Mesenchymal stem cell (in vitro differentiated cells and primary cell): ENCODE measurements at regions not wholly inside any gene's neighbourhood (a gene's known extent, or its start where the extent isn't known, plus 50 kb on each side); places are given as distances from the start of the nearest gene placed in this dataset.
A peak's percentile ranks its signal among the peaks of the same experiment; 100 is the strongest.

ENCODE experiments used
- DNase-seq: peaks from one replicate; pipeline ENCODE4 v3.0.0-alpha.2; 2013
- H2AFZ ChIP-seq: one replicate; pipeline ENCODE4 v1.6.1; 2013; ENCODE audit warnings: low read depth, mild to moderate bottlenecking, control low read depth, inconsistent platforms, low read length, moderate library complexity
- H2AK5ac ChIP-seq: 2 replicates; pipeline ENCODE4 v1.6.1; 2013; ENCODE audit warnings: low read length, moderate library complexity, mild to moderate bottlenecking, inconsistent platforms; ENCODE audit not compliant: severe bottlenecking
- H2BK120ac ChIP-seq: one replicate; pipeline ENCODE4 v1.6.1; 2013; ENCODE audit warnings: low read depth, mild to moderate bottlenecking, inconsistent platforms, low read length, moderate library complexity
- H2BK12ac ChIP-seq, 2 experiments: one replicate each; pipeline ENCODE4 v1.6.1; 2013; ENCODE audit warnings: inconsistent platforms in 2 of 2, low read length in 2 of 2, mild to moderate bottlenecking in 2 of 2, moderate library complexity in 2 of 2, control low read depth in 1 of 2
- H2BK15ac ChIP-seq: one replicate; pipeline ENCODE4 v1.6.1; 2013; ENCODE audit warnings: mild to moderate bottlenecking, low read depth, inconsistent platforms; ENCODE audit not compliant: poor library complexity, severe bottlenecking
- H2BK5ac ChIP-seq: 2 replicates; pipeline ENCODE4 v1.6.1; 2013; ENCODE audit warnings: low read depth, mild to moderate bottlenecking, low read length, control low read depth, inconsistent platforms; ENCODE audit not compliant: poor library complexity, severe bottlenecking
- H3K14ac ChIP-seq, 2 experiments: one replicate each; pipeline ENCODE4 v1.6.1; 2013; ENCODE audit warnings: inconsistent platforms in 2 of 2, low read length in 2 of 2, control low read depth in 1 of 2, mild to moderate bottlenecking in 1 of 2, moderate library complexity in 1 of 2
- H3K18ac ChIP-seq, 2 experiments: one replicate each; pipeline ENCODE4 v1.6.1; 2013; ENCODE audit warnings: inconsistent platforms in 2 of 2, low read length in 2 of 2, control low read depth in 1 of 2, low read depth in 1 of 2, mild to moderate bottlenecking in 1 of 2
- H3K23ac ChIP-seq, 2 experiments: one replicate each; pipeline ENCODE4 v1.6.1; 2013; ENCODE audit warnings: inconsistent platforms in 2 of 2, low read length in 2 of 2, mild to moderate bottlenecking in 2 of 2, moderate library complexity in 2 of 2, control low read depth in 1 of 2
- H3K27ac ChIP-seq: 2 replicates; pipeline ENCODE4 v1.5.1; 2013; ENCODE audit warnings: mild to moderate bottlenecking, moderate library complexity, low read length, control low read depth, inconsistent platforms; ENCODE audit not compliant: poor library complexity, severe bottlenecking
- H3K27me3 ChIP-seq, 2 experiments: 2 replicates each; pipeline versions ENCODE4 v1.6.1 to v1.7.0; 2013; ENCODE audit warnings: low read length in 2 of 2, mild to moderate bottlenecking in 2 of 2, moderate library complexity in 2 of 2, control low read depth in 1 of 2, inconsistent platforms in 1 of 2; ENCODE audit not compliant: control insufficient read depth in 1 of 2, insufficient read depth in 1 of 2
- H3K36me3 ChIP-seq, 2 experiments: 2 replicates each; pipeline versions ENCODE4 v1.6.1 to v1.7.0; 2013; ENCODE audit warnings: low read length in 2 of 2, control low read depth in 1 of 2, inconsistent platforms in 1 of 2, low read depth in 1 of 2, mild to moderate bottlenecking in 1 of 2; ENCODE audit not compliant: insufficient read depth in 2 of 2, control insufficient read depth in 1 of 2
- H3K4ac ChIP-seq, 2 experiments: one replicate each; pipeline ENCODE4 v1.6.1; 2013; ENCODE audit warnings: inconsistent platforms in 2 of 2, low read length in 2 of 2, mild to moderate bottlenecking in 2 of 2, moderate library complexity in 2 of 2, control low read depth in 1 of 2, low read depth in 1 of 2
- H3K4me1 ChIP-seq: 2 replicates; pipeline ENCODE4 v1.6.1; 2013; ENCODE audit warnings: low read depth, low read length, control low read depth; ENCODE audit not compliant: control insufficient read depth, insufficient read depth
- H3K4me2 ChIP-seq: 2 replicates; pipeline ENCODE4 v1.6.1; 2013; ENCODE audit warnings: low read length, mild to moderate bottlenecking, inconsistent platforms; ENCODE audit not compliant: poor library complexity, severe bottlenecking
- H3K4me3 ChIP-seq, 2 experiments: 2 replicates each; pipeline versions ENCODE4 v1.5.1 to v1.7.0; 2013; ENCODE audit warnings: low read length in 2 of 2, mild to moderate bottlenecking in 2 of 2, control low read depth in 1 of 2, low read depth in 1 of 2; ENCODE audit not compliant: insufficient read depth in 1 of 2
- H3K79me1 ChIP-seq: replicated peaks from 2 replicates; pipeline ENCODE4 v1.6.1; 2013; ENCODE audit warnings: mild to moderate bottlenecking, control low read depth, low read length, inconsistent platforms; ENCODE audit not compliant: poor library complexity, severe bottlenecking
- H3K9ac ChIP-seq: 2 replicates; pipeline ENCODE4 v1.7.0; 2013; ENCODE audit warnings: mild to moderate bottlenecking, low read length, moderate library complexity
- H3K9me3 ChIP-seq: 2 replicates; pipeline ENCODE4 v1.7.0; 2013; ENCODE audit warnings: mild to moderate bottlenecking, low read length; ENCODE audit not compliant: control insufficient read depth
- H4K8ac ChIP-seq: one replicate; pipeline ENCODE4 v1.6.1; 2013; ENCODE audit warnings: inconsistent platforms, mild to moderate bottlenecking, low read length, moderate library complexity
- H4K91ac ChIP-seq: one replicate; pipeline ENCODE4 v1.6.1; 2013; ENCODE audit warnings: mild to moderate bottlenecking, low read length, inconsistent platforms
- WGBS: methylation state at CpG from one replicate; pipeline ENCODE4 v1.1.7; 2013; ENCODE audit warnings: mixed read lengths; 5-methylcytosine and 5-hydroxymethylcytosine counted together

DNA sequence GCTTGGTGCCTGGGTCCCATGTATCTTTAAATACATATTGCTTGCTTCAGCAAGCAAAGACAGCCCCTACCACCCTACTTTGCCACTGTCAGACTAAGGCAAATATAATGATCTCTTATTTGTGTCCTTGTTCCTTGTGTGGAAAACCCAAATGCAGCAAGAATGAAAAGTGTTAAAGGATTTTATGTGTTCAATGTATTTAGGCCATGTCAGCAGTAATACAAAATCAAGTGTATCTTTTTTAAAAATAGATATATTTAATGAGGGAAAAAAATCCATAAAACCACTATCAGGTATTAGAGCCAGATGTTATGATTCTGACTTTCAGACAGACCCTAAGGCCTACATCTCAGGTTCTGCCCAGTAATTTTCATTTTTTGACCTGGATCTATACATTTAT is 374.5 kb downstream of the SEC14L1 start:
- Histone ChIP-seq H4K8ac (no peak overlapping the region), H3K36me3 (peaks cover 0 to 3% of the 10 kb centered on the region in 2 experiments), H2BK5ac (no peak overlapping the region), H3K9ac (no peak overlapping the region), H3K4me1 (no peaks in the 10 kb centered on the region), H3K79me1 (no peaks in the 10 kb centered on the region), H3K18ac (no peak overlapping the region), H3K14ac (no peak overlapping the region), H3K27ac (no peak overlapping the region), H2AFZ (no peak overlapping the region), H2AK5ac (no peak overlapping the region), H3K4me3 (no peak overlapping the region), H3K9me3 (peaks cover 15% of the 10 kb centered on the region), H3K23ac (no peak overlapping the region), H2BK12ac (no peak overlapping the region), H2BK120ac (no peak overlapping the region), H3K4ac (no peak overlapping the region), H3K27me3 (no peaks in the 10 kb centered on the region), H3K4me2 (no peak overlapping the region), H4K91ac (no peak overlapping the region), H2BK15ac (no peak overlapping the region)
- DNase-seq, result no peak

DNA sequence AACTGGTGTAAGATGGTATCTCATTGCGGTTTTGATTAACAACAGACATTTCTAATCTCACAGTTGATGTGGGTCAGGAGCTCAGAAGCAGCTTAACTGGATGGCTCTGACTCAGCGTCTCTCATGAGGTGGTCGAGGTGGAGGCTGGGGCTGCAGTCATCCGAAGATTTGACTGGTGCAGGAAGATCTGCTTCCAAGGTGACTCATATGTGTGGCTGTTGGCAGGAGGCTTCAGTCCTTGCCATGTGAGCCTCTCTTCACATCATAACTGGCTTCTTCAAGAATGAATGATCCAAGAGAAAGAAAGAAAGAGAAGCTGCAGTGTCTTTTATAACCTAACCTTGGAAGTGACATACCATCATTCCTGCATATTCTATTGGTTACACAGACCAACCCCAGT is 376.1 kb downstream of the SEC14L1 start:
- Histone ChIP-seq H2AK5ac (no peak overlapping the region), H3K4me1 (no peaks in the 10 kb centered on the region), H2AFZ (no peak overlapping the region), H3K14ac (no peak overlapping the region), H3K36me3 (no peaks in the 10 kb centered on the region), H3K18ac (no peak overlapping the region), H3K4ac (no peak overlapping the region), H2BK12ac (no peak overlapping the region), H2BK5ac (no peak overlapping the region), H3K79me1 (no peaks in the 10 kb centered on the region), H3K4me2 (no peak overlapping the region), H3K27me3 (no peaks in the 10 kb centered on the region), H3K9me3 (peaks cover 8% of the 10 kb centered on the region), H3K9ac (no peak overlapping the region), H4K8ac (no peak overlapping the region), H3K4me3 (no peak overlapping the region), H2BK15ac (no peak overlapping the region), H2BK120ac (no peak overlapping the region), H3K23ac (no peak overlapping the region), H4K91ac (no peak overlapping the region), H3K27ac (no peak overlapping the region)
- 43% methylated on average over 4 of the region's 4 CpGs for WGBS
- DNase-seq, result peak; percentile 45

DNA sequence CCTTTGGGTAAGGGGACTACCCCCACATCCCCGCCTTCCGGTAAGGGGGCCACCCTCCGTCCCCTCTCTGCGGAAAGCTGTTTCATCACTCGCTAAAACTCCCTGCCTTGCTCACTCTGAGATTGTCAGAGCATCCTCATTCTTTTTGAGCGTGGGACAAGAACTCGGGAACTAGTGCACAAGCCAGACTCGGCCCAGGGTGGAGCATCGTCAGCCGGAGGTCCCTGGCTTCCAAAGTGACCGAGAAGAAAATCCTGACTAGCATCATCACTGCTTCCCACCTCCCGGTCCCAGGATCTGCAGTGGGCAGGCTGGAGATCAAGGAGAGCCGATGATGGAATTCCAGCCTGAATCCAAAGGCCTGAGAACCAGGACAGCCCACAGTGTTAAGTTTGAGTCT is 380.3 kb downstream of the SEC14L1 start:
- Histone ChIP-seq H2BK12ac (no peak overlapping the region), H2AFZ (no peak overlapping the region), H3K79me1 (no peaks in the 10 kb centered on the region), H3K9me3 (peaks cover 6% of the 10 kb centered on the region), H3K18ac (no peak overlapping the region), H3K4me3 (no peak overlapping the region), H2AK5ac (no peak overlapping the region), H3K23ac (no peak overlapping the region), H4K91ac (no peak overlapping the region), H3K4ac (no peak overlapping the region), H2BK120ac (no peak overlapping the region), H3K9ac (no peak overlapping the region), H3K27me3 (peaks cover 6 to 13% of the 10 kb centered on the region in 2 experiments), H3K4me1 (no peaks in the 10 kb centered on the region), H2BK15ac (no peak overlapping the region), H3K4me2 (no peak overlapping the region), H3K27ac (no peak overlapping the region), H4K8ac (no peak overlapping the region), H3K14ac (no peak overlapping the region), H3K36me3 (no peaks in the 10 kb centered on the region), H2BK5ac (no peak overlapping the region)
- DNase-seq, result no peak
- WGBS, result 95% methylated on average over 13 of the region's 13 CpGs

DNA sequence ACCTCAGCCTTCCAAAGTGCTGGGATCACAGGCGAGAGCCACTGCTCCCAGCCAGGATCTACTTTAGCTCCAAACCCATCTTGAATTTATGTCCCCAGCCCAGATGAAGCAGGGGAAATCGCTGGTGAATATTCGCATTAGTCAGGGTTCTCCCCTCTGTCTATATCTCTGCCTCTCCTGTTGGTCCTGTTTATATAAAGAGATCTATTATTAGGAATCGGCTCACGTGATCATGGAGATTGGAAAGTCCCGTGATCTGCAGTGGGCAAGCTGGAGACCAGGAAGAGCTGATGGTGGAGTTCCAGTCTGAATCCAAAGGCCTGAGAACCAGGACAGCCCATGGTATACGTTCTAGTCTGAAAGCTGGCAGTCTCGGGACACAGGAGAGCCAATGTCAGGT is 382.8 kb downstream of the SEC14L1 start:
- Histone ChIP-seq H2BK15ac (no peak overlapping the region), H2AK5ac (no peak overlapping the region)
- 94% methylated on average over 8 of the region's 8 CpGs for WGBS

More for the DNA sequence above, 382.8 kb downstream of the SEC14L1 start:
- H3K79me1 ChIP-seq, result no peaks in the 10 kb centered on the region
- H2AFZ ChIP-seq, result no peak overlapping the region
- H3K4me2 ChIP-seq, result no peak overlapping the region
- no peaks in the 10 kb centered on the region for H3K36me3 ChIP-seq
- DNase-seq, result no peak
- no peak overlapping the region for H4K8ac ChIP-seq
- no peak overlapping the region for H2BK12ac ChIP-seq
- no peak overlapping the region for H3K9ac ChIP-seq
- no peak overlapping the region for H3K4ac ChIP-seq
- H3K4me3 ChIP-seq, result no peak overlapping the region
- H3K18ac ChIP-seq, result no peak overlapping the region
- H3K4me1 ChIP-seq, result peaks cover 11% of the 10 kb centered on the region
- H2BK5ac ChIP-seq, result no peak overlapping the region
- no peak overlapping the region for H2BK120ac ChIP-seq
- no peak overlapping the region for H3K14ac ChIP-seq
- H3K23ac ChIP-seq, result no peak overlapping the region
- no peak overlapping the region for H4K91ac ChIP-seq
- peaks cover 21 to 34% of the 10 kb centered on the region in 2 experiments for H3K27me3 ChIP-seq
- H3K9me3 ChIP-seq, result no peaks in the 10 kb centered on the region
- H3K27ac ChIP-seq, result no peak overlapping the region
